Endothelial cell of umbilical vein (primary cell): ENCODE measurements at regions not wholly inside any gene's neighbourhood (a gene's known extent, or its start where the extent isn't known, plus 50 kb on each side); places are given as distances from the start of the nearest gene placed in this dataset.

ENCODE experiments used
- BruUV-seq: library from RNA; stranded (reverse); fragments of 400-500 nt; replicated peaks from 2 replicates; lab custom pipeline; 2021; lab: Mats Ljungman, UMichigan
- CTCF ChIA-PET: fragments of 300-600, 350-600 bp; sonication (Branson Sonifier 250); formaldehyde crosslinking; loops from one replicate; lab custom pipeline; 2021; ENCODE audit warnings: antibody characterized with exemption, inconsistent platforms; lab: Charles Lee
- POLR2A ChIA-PET: fragments of 300-600, 350-600 bp; sonication (Branson Sonifier 250); formaldehyde crosslinking; loops from one replicate; lab custom pipeline; 2021; ENCODE audit warnings: antibody characterized with exemption, inconsistent platforms; lab: Charles Lee
- DNase-seq: peaks from one replicate; pipeline ENCODE4 v3.0.0-alpha.2; 2011; ENCODE audit warnings: low read depth, low spot score
- FAIRE-seq: peaks from 2 replicates; lab custom pipeline; 2011; peaks lifted over from hg19 to GRCh38; lab: Jason Lieb, UNC
- H2AFZ ChIP-seq: 2 replicates; pipeline ENCODE4 v1.6.0; 2012; ENCODE audit warnings: low read depth, low read length, control low read depth, inconsistent platforms
- H3K27ac ChIP-seq: 2 replicates; pipeline ENCODE4 v1.5.1; 2011; ENCODE audit warnings: low read depth, mild to moderate bottlenecking, control low read depth, low read length, moderate library complexity; ENCODE audit not compliant: insufficient read depth
- H3K27me3 ChIP-seq, 2 experiments: 2 replicates each; pipeline versions ENCODE4 v1.6.0 to v1.6.1; 2011; ENCODE audit warnings: low read length in 2 of 2, mixed read lengths in 1 of 2; ENCODE audit not compliant: control insufficient read depth in 2 of 2, insufficient read depth in 2 of 2
- H3K36me3 ChIP-seq, 2 experiments: 2 replicates in 1 of 2; 3 replicates in 1 of 2; pipeline ENCODE4 v1.5.1; 2011; ENCODE audit warnings: low read length in 2 of 2, mild to moderate bottlenecking in 1 of 2, moderate library complexity in 1 of 2; ENCODE audit not compliant: control insufficient read depth in 2 of 2, insufficient read depth in 2 of 2; ENCODE audit errors: extremely low read depth in 1 of 2
- H3K4me1 ChIP-seq: 3 replicates; pipeline ENCODE4 v1.5.1; 2011; ENCODE audit warnings: mild to moderate bottlenecking, low read length; ENCODE audit not compliant: control insufficient read depth, insufficient read depth; ENCODE audit errors: extremely low read depth
- H3K4me2 ChIP-seq: 2 replicates; pipeline ENCODE4 v1.6.1; 2011; ENCODE audit warnings: low read length, control low read depth, mixed read lengths; ENCODE audit not compliant: insufficient read depth
- H3K4me3 ChIP-seq, 3 experiments: fragments of 200-600 bp in 1 of 3; sonication (generic), shearing (Covaris generic) in 1 of 3; replicated peaks in 1 of 3; 2 replicates each; pipeline ENCODE4 v1.5.1; 2011 to 2016; ENCODE audit warnings: control low read depth in 3 of 3, low read length in 3 of 3, mild to moderate bottlenecking in 2 of 3, inconsistent platforms in 1 of 3, low read depth in 1 of 3, moderate library complexity in 1 of 3; ENCODE audit not compliant: insufficient read depth in 1 of 3
- H3K79me2 ChIP-seq: 2 replicates; pipeline ENCODE4 v1.6.0; 2012; ENCODE audit warnings: low read length, inconsistent platforms; ENCODE audit not compliant: control insufficient read depth, insufficient read depth
- H3K9ac ChIP-seq: replicated peaks from 2 replicates; pipeline ENCODE3; 2011; ENCODE audit warnings: low read length, control low read depth; ENCODE audit not compliant: insufficient read depth; ENCODE audit errors: extremely low read depth
- H3K9me1 ChIP-seq: replicated peaks from 3 replicates; pipeline ENCODE4 v1.6.0; 2011; ENCODE audit warnings: mild to moderate bottlenecking, low read length; ENCODE audit not compliant: control insufficient read depth, insufficient read depth; ENCODE audit errors: extremely low read depth
- H3K9me3 ChIP-seq: replicated peaks from 2 replicates; pipeline ENCODE4 v1.5.1; 2012; ENCODE audit warnings: low read length, inconsistent platforms; ENCODE audit not compliant: control insufficient read depth, insufficient read depth
- H4K20me1 ChIP-seq: replicated peaks from 2 replicates; pipeline ENCODE3; 2011; ENCODE audit warnings: mild to moderate bottlenecking, low read length; ENCODE audit not compliant: control insufficient read depth, insufficient read depth; ENCODE audit errors: extremely low read depth
- EZH2 ChIP-seq: IDR thresholded peaks from 2 replicates; pipeline ENCODE4 v1.6.1; 2012; ENCODE audit warnings: borderline replicate concordance, low read depth, mild to moderate bottlenecking, moderate library complexity, low read length, inconsistent platforms; ENCODE audit not compliant: severe bottlenecking
- FOS ChIP-seq: IDR thresholded peaks from 2 replicates; pipeline ENCODE4 v1.6.1; 2011; ENCODE audit warnings: mild to moderate bottlenecking, low read length, moderate library complexity, borderline replicate concordance; ENCODE audit not compliant: insufficient read depth
- GATA2 ChIP-seq: IDR thresholded peaks from 2 replicates; pipeline ENCODE4 v1.7.0; 2011; ENCODE audit warnings: low read depth, mild to moderate bottlenecking, moderate library complexity, mixed read lengths, low read length; ENCODE audit not compliant: insufficient read length, insufficient read depth
- JUN ChIP-seq: IDR thresholded peaks from 2 replicates; pipeline ENCODE4 v1.6.1; 2011; ENCODE audit warnings: borderline replicate concordance, low read depth; ENCODE audit not compliant: insufficient read length, insufficient read depth
- MYC ChIP-seq: IDR thresholded peaks from one replicate; pipeline ENCODE4 v1.6.1; 2011; ENCODE audit warnings: mild to moderate bottlenecking, low read depth, low read length
- POLR2A ChIP-seq: IDR thresholded peaks from 2 replicates; pipeline ENCODE4 v1.6.1; 2012; ENCODE audit warnings: low read depth, mild to moderate bottlenecking, control low read depth, low read length
- POLR2AphosphoS5 ChIP-seq: IDR thresholded peaks from 2 replicates; pipeline ENCODE4 v1.6.1; 2012; ENCODE audit warnings: low read depth, mild to moderate bottlenecking, control low read depth, low read length, moderate library complexity; ENCODE audit not compliant: insufficient read depth
- dilution Hi-C: fragments of 300-500 bp; cut with MboI; formaldehyde crosslinking; loops from one replicate; pipeline ENCODE4 v1.15.0; 2019; ENCODE audit warnings: low sequenced_read_pairs; ENCODE audit not compliant: extremely low pct_ligation_motif_present
- intact Hi-C: fragments of 100-400 bp; cut with micrococcal nuclease; formaldehyde crosslinking; loops from one replicate; pipeline ENCODE4 v1.10.0; 2022
- TF ChIP-seq, protein P1 (sequence below), 2 donors: IDR thresholded peaks; 1 replicate in 1 of 2; 2 replicates in 1 of 2; pipeline ENCODE4 v1.5.1; 2011; ENCODE audit warnings: low read length in 2 of 2, mild to moderate bottlenecking in 2 of 2, moderate library complexity in 2 of 2, control low read depth in 1 of 2, inconsistent platforms in 1 of 2, low read depth in 1 of 2; ENCODE audit not compliant: insufficient read depth in 1 of 2; ENCODE audit errors: extremely low read depth in 1 of 2
- TF ChIP-seq, protein P2 (sequence below): IDR thresholded peaks from 2 replicates; pipeline ENCODE4 v1.6.1; 2011; ENCODE audit not compliant: insufficient read depth, insufficient read length

DNA sequence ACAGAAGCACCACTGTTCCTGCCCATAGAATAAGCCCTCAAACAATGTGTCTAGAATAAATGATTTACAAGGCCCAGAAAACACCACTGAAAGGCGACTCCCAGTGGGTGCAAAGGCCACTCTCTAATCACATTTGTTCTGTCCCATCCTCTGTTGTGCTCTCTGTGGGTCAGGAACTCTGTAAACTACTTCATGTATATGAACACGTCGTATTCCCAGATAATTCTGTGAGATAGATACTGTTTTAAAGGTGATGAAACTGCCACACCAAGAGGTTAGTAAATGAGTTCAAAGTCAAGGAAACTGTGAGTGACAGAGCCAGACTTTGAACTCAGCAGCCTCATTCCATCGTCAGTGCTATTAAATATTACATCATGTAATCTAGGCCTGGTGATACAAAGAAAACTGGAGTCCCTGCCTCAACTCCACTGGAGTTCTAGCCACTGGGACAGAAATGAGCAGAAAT is 269.7 kb upstream of the DCC start:
- H3K4me3 ChIP-seq: no peak overlapping the region
- no peak overlapping the region for H3K27ac ChIP-seq
- FAIRE-seq (no peak), DNase-seq (no peak)
- no peaks in the 10 kb centered on the region for H3K79me2 ChIP-seq
- POLR2A ChIA-PET: no interaction called here
- dilution Hi-C loops (no loop called here), intact Hi-C loops (no loop called here)
- no peaks in the 10 kb centered on the region for H3K27me3 ChIP-seq
- no peak overlapping the region for H3K4me2 ChIP-seq
- H2AFZ ChIP-seq: no peak overlapping the region
- no peaks in the 10 kb centered on the region for H3K4me1 ChIP-seq
- H4K20me1 ChIP-seq: no peaks in the 10 kb centered on the region
- no peaks in the 10 kb centered on the region for H3K9me3 ChIP-seq
- CTCF ChIA-PET: no interaction called here
- H3K9ac ChIP-seq: no peak overlapping the region
- no peaks in the 10 kb centered on the region for H3K36me3 ChIP-seq
- BruUV-seq: no TSS peak
- TF ChIP-seq POLR2A: no peak
- TF ChIP-seq EZH2: no peak
- no peak for TF ChIP-seq POLR2AphosphoS5
- no peak for TF ChIP-seq MYC
- TF ChIP-seq JUN: no peak
- TF ChIP-seq, protein P1, sequence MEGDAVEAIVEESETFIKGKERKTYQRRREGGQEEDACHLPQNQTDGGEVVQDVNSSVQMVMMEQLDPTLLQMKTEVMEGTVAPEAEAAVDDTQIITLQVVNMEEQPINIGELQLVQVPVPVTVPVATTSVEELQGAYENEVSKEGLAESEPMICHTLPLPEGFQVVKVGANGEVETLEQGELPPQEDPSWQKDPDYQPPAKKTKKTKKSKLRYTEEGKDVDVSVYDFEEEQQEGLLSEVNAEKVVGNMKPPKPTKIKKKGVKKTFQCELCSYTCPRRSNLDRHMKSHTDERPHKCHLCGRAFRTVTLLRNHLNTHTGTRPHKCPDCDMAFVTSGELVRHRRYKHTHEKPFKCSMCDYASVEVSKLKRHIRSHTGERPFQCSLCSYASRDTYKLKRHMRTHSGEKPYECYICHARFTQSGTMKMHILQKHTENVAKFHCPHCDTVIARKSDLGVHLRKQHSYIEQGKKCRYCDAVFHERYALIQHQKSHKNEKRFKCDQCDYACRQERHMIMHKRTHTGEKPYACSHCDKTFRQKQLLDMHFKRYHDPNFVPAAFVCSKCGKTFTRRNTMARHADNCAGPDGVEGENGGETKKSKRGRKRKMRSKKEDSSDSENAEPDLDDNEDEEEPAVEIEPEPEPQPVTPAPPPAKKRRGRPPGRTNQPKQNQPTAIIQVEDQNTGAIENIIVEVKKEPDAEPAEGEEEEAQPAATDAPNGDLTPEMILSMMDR (IDR thresholded peaks at IDR 0.05; ENCODE audit: extremely low read depth in 1 of 2, insufficient read depth in 1 of 2, low read depth in 1 of 2, low read length in 2 of 2): no peak
- TF ChIP-seq, protein P2, sequence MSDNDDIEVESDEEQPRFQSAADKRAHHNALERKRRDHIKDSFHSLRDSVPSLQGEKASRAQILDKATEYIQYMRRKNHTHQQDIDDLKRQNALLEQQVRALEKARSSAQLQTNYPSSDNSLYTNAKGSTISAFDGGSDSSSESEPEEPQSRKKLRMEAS: no peak
- TF ChIP-seq GATA2: no peak
- no peak for TF ChIP-seq FOS
- no peaks in the 10 kb centered on the region for H3K9me1 ChIP-seq
